ENCODE measurements at regions not wholly inside any gene's neighbourhood (a gene's known extent, or its start where the extent isn't known, plus 50 kb on each side); places are given as distances from the start of the nearest gene placed in this dataset.

- DNase-seq (ENCODE audit: low read depth): no peak
- no peak for TF ChIP-seq CTCF (IDR thresholded peaks at IDR 0.05; ENCODE audit: control insufficient read depth, insufficient read depth, low read depth, low read length, missing control alignments)
- no peak overlapping the region for H3K4me3 ChIP-seq (ENCODE audit: control insufficient read depth, low read depth, low read length)
These were observed 53.0 kb upstream of the DUSP10 start for GRCh38 chr1:221794935-221795334.

GRCh38 chr1:221794079-221794670, 52.3 kb upstream of the DUSP10 start:
- DNase-seq (ENCODE audit: low read depth): peak; percentile 3
- no peak overlapping the region for H3K4me3 ChIP-seq (ENCODE audit: control insufficient read depth, low read depth, low read length)
- TF ChIP-seq CTCF (IDR thresholded peaks at IDR 0.05; ENCODE audit: control insufficient read depth, insufficient read depth, low read depth, low read length, missing control alignments): no peak

- no peak for TF ChIP-seq CTCF (IDR thresholded peaks at IDR 0.05; ENCODE audit: control insufficient read depth, insufficient read depth, low read depth, low read length, missing control alignments)
- DNase-seq (ENCODE audit: low read depth): no peak
- no peak overlapping the region for H3K4me3 ChIP-seq (ENCODE audit: control insufficient read depth, low read depth, low read length)
These were observed 51.7 kb upstream of the DUSP10 start for GRCh38 chr1:221793439-221794078.

- H3K4me3 ChIP-seq (ENCODE audit: control insufficient read depth, low read depth, low read length): no peak overlapping the region
- no peak for TF ChIP-seq CTCF (IDR thresholded peaks at IDR 0.05; ENCODE audit: control insufficient read depth, insufficient read depth, low read depth, low read length, missing control alignments)
- DNase-seq (ENCODE audit: low read depth): no peak
These were observed 50.0 kb upstream of the DUSP10 start for GRCh38 chr1:221791846-221792245.

Data from AG09309 (cell line).